ENCODE measurements at regions not wholly inside any gene's neighbourhood (a gene's known extent, or its start where the extent isn't known, plus 50 kb on each side); places are given as distances from the start of the nearest gene placed in this dataset.

DNA sequence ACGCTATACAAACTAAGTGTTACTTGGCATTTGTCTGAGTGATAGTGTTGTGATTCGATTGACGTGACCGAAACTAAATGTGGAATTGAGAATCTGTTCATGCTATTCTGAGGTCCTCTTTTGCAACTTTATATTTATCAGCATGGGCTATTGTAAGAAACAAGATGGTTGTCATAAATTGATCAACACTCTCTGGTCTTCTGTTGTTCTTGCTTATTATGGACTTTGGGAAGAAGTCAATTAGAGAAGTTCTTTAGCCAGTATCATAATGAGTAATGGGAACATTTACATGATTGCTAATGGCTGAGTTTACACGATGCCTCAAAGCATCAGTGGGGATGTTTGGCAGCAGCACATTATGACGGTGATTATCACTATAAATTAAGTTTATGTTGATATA lies 195.0 kb downstream of the CD83 start:
- no peak for DNase-seq (ENCODE audit: low spot score in 2 of 2)
- intact Hi-C loops (cut with DNase I): no loop called here
- Histone ChIP-seq H3K4me3 (no peak overlapping the region), H3K4me1 (no peaks in the 10 kb centered on the region), H3K27ac (no peak overlapping the region), H3K9me3 (no peaks in the 10 kb centered on the region), H3K36me3 (no peaks in the 10 kb centered on the region), H3K27me3 (no peaks in the 10 kb centered on the region)
- TF ChIP-seq CTCF (IDR thresholded peaks at IDR 0.05): no peak

- no peak overlapping the region for H3K4me3 ChIP-seq
- no peaks in the 10 kb centered on the region for H3K4me1 ChIP-seq
- TF ChIP-seq CTCF (IDR thresholded peaks at IDR 0.05): no peak
- H3K36me3 ChIP-seq: no peaks in the 10 kb centered on the region
- no peaks in the 10 kb centered on the region for H3K9me3 ChIP-seq
- H3K27me3 ChIP-seq: no peaks in the 10 kb centered on the region
- intact Hi-C loops (cut with DNase I): no loop called here
- no peak for DNase-seq (ENCODE audit: low spot score in 2 of 2)
- H3K27ac ChIP-seq: no peak overlapping the region
Observed at GRCh38 chr6:14313248-14313647, 195.7 kb downstream of the CD83 start.

GRCh38 chr6:14315353-14315752 lies 197.8 kb downstream of the CD83 start:
- DNase-seq (ENCODE audit: low spot score in 2 of 2): no peak
- H3K4me3 ChIP-seq: no peak overlapping the region
- no peaks in the 10 kb centered on the region for H3K27me3 ChIP-seq
- no peaks in the 10 kb centered on the region for H3K4me1 ChIP-seq
- H3K36me3 ChIP-seq: no peaks in the 10 kb centered on the region
- intact Hi-C loops (cut with DNase I): no loop called here
- no peaks in the 10 kb centered on the region for H3K9me3 ChIP-seq
- no peak for TF ChIP-seq CTCF (IDR thresholded peaks at IDR 0.05)
- H3K27ac ChIP-seq: no peak overlapping the region

DNA sequence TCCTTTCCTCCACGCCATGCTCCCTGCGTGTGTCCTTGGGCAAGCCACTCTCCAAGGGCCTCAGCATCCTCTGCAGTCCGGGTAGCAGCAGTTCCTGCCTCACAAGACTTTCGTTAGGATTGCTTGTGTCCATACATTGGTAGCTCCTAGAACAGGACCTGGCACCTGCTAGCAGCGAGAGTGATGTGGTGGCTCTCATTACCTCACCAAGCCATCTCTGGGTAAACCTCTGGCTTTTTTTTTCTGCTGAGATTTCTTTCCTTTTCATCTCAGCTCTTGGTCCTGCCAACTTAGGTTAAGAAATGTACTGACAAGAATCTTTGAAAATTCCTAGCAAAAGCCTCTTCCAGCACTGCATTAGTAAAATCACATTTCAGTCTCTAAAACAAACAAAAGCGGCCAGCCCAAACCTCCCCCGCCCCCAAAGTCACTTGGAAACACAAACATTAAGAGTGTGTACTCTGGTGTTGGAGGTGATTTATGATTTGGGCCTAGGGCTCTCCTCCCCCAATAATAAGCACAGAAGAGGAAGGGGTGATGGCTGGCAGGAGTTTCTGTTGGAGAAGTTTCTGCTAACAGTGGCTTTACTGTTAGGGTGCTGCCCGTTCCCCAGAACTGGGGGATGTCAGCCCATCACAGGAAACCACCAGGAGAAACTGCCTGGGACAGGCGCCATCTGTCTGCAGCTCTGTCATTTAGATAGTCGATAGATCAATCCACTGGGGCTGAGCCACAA lies 199.2 kb downstream of the CD83 start:
- Histone ChIP-seq H3K4me1 (no peaks in the 10 kb centered on the region), H3K27me3 (no peaks in the 10 kb centered on the region), H3K9me3 (no peaks in the 10 kb centered on the region), H3K36me3 (no peaks in the 10 kb centered on the region), H3K4me3 (no peak overlapping the region), H3K27ac (no peak overlapping the region)
- no peak for TF ChIP-seq CTCF (IDR thresholded peaks at IDR 0.05)
- no peak for DNase-seq (ENCODE audit: low spot score in 2 of 2)
- intact Hi-C loops (cut with DNase I): no loop called here

DNA sequence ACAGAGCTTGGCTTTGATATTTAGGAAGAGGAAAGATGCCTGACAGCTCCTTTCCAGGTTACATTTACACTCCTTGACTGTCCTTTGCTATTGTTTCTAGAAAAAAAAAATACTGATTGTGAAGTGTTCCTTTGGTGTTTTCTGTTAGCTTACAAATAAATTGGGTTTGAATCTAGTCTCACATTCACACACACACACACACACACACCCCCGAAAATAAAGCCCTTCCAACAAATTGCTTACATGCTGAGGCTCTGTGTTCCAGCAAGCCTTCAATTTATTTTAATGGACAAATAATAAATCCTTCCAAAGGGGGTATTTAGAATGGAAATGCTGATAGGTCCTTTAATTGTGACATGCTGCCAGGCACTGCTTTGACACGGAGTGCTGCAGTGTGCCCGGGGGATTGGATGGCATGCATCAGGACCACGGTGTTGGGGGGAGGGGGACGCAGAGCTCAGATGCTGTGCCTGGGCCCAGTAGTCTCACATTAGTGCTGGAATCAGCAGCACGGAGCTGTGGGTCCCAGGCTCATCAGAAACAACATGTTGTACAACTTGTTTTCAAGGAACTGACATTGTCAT lies 199.9 kb downstream of the CD83 start:
- Histone ChIP-seq H3K27me3 (no peaks in the 10 kb centered on the region), H3K9me3 (no peaks in the 10 kb centered on the region), H3K27ac (no peak overlapping the region), H3K4me1 (no peaks in the 10 kb centered on the region), H3K36me3 (no peaks in the 10 kb centered on the region), H3K4me3 (no peak overlapping the region)
- intact Hi-C loops (cut with DNase I): no loop called here
- no peak for DNase-seq (ENCODE audit: low spot score in 2 of 2)
- no peak for TF ChIP-seq CTCF (IDR thresholded peaks at IDR 0.05)
